ENCODE measurements at regions not wholly inside any gene's neighbourhood (a gene's known extent, or its start where the extent isn't known, plus 50 kb on each side); places are given as distances from the start of the nearest gene placed in this dataset.

- DNase-seq (ENCODE audit: low spot score), result no peak
Observed at GRCh38 chr6:25038300-25038699, 102.5 kb upstream of the RIPOR2 start.

DNA sequence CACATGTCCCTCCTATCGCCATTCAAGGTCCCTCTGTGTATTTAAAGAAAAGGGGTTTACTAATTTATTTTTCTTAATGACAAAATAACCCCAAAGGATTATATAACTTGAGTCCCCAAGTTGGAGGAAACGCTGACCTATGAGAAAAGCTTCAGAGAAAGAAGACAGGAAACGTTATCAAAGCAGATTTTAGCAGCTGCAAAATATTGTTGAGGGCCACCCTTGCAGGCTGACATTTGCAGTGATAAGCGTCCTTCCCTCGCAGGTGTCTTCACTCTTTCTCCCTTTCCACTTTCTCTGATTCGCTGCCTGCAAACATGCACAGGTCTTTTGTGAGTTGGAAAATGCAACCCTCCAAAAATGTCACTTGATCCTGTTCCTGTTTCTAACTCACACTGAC, 103.2 kb upstream of the RIPOR2 start:
- no peak for DNase-seq (ENCODE audit: low spot score)

DNA sequence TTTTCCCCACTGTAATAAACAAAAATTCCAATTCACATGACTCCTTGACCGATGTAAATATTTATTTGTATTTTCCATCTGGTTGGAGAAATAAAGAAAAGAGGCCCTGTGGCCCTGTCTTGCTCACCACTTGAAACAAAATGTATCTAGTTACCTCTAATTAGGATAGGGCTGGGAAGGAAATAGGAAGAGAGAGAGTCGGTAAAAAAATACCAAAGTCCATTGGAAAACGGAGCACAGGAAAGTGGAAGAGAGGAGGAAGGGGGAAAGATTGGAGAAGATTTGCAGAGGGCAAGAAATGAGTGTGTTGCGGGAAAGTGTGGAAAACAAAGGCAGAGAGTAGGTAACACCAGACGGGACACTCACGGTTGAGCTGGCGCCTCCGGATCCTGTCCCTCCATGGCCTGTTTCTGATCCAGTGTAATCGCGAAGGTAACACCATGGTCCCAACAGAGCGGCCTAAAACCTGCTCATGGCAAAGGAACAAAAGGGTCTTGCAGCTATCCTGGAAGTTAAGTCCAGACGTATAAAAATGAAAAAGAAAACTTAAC, 105.8 kb upstream of the RIPOR2 start:
- no peak for DNase-seq (ENCODE audit: low spot score)

DNA sequence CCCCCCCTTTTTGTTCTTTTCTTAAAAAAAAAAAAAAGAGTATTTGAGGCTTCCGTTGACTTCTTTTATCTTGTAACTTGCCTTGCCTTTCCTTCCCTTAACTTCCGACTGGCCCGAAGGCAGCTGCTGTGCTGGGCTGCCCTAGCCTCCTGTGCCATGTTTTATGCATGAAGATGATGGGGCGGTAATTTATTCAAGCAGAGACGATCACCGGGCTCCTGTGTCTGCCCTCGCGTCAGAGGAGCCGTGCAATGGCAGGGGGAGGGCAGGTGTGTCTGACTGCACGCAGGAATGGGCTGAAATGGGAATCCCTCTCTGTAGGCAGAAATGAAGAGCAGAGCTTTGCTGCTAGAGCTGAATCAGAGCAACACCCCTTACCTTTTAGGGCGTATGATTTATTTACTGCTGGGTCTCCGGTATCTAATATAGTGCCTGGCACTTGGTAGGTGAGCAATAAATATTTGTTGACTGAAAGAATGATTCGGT, 106.3 kb upstream of the RIPOR2 start:
- DNase-seq (ENCODE audit: low spot score), result no peak

- no peak for DNase-seq (ENCODE audit: low spot score)
Observed at GRCh38 chr6:25042536-25042935, 106.8 kb upstream of the RIPOR2 start.

GRCh38 chr6:25042984-25043725, 107.4 kb upstream of the RIPOR2 start:
- no peak for DNase-seq (ENCODE audit: low spot score)

GRCh38 chr6:25043892-25044291, 108.1 kb upstream of the RIPOR2 start:
- no peak for DNase-seq (ENCODE audit: low spot score)

DNA sequence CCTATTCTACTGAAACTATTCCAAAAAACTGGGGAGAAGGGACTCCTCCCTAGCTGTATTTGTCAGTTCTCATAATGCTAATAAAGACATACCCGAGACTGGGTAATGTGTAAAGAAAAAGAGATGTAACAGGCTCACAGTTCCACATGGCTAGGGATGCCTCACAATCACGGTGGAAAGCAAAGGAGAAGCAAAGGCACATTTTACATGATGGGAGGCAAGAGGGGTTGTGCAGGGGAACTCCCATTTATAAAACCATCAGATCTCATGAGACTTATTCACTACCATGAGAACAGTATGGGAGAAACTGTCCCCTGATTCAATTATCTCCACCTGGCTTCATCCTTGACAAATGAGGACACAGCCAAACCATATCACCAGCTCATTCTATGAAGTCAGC, 111.2 kb upstream of the RIPOR2 start:
- DNase-seq (ENCODE audit: low spot score), result no peak

DNA sequence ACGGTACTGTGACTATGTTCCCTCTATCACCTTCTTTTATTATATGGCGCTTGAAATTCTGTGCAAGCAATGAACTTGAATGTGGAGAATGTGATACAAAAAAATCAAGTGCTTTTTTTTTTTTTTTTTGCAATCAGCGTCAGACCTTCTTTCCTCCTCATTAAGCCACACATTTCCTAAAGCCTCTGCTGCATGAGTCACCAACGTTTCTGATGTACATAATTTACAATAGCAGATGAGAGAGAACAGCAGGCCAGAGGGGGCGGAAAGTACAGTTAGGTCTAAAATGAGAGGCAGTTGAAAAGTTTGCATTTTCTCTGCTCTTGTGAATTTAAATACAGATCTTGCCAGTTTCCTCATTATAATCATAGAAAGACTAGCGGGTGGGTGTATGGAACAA, 114.6 kb upstream of the RIPOR2 start:
- DNase-seq (ENCODE audit: low spot score), result no peak

- DNase-seq (ENCODE audit: low spot score), result no peak
Observed at GRCh38 chr6:25051083-25051482, 115.3 kb upstream of the RIPOR2 start.

DNA sequence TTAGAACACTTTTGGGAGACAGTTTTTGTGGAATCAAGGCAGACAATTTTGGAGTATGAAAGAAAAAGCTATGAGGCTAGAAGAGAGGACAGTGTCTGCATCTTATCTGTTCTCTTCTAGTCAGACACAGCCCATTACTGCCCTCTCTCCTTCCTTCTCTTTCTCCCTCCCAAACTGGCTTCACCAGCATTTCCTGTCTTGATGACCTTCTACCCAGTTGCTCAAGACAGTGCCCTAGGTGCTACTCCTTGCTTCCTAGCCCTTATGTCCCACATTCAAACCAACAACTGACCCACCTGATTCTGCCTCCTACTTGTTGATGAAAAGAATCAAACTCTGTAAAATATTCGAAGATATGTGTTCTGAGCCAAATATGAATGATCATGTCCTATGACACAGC, 116.4 kb upstream of the RIPOR2 start:
- DNase-seq (ENCODE audit: low spot score), result no peak

DNA sequence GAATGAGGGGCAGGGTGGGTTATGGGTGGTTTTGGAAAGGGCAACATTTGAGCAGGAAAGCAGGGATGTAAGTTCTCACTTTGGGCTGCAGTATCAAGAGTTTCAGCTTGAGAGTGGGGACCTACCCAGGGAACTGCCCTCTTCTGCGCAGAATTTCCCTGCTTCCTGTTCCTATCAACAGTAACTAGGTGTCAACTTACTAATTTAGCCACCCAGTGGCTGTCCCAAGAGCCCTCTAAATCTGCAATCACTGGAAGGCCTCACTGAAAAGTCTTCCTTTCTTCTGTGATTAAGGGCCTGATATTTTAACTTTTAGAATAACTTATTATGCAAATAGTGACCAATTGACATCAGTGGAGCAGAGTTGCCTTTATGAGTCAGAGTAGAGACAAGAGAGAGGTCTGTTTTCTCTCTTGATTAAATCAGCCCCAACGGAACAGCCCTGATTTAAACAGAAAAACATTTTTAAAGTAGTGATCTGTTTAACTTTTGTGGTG, 118.2 kb upstream of the RIPOR2 start:
- DNase-seq (ENCODE audit: low spot score), result no peak

- DNase-seq (ENCODE audit: low spot score), result no peak
Observed at GRCh38 chr6:25054469-25054868, 118.7 kb upstream of the RIPOR2 start.

DNA sequence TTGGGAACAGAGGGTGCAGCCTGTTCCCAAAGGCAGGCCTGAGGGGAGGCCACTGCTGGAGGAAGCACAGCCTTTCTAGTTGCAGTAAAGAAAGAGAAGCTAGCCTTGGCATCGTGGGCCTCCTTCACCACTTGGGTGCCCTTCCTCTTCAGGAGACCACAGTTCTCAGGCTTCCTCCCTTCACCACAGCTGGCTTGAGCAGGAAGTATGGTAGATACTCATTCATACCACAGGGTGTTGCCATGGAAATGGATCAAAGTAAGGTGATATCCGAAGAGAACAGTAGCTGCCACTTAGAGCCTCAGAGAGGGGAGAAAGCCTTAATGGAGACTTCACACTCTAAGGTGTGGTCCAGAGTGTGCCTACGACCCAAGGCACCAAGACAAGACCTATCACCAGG, 120.4 kb upstream of the RIPOR2 start:
- DNase-seq (ENCODE audit: low spot score), result no peak

GRCh38 chr6:25057111-25057905, 121.5 kb upstream of the RIPOR2 start:
- no peak for DNase-seq (ENCODE audit: low spot score)

DNA sequence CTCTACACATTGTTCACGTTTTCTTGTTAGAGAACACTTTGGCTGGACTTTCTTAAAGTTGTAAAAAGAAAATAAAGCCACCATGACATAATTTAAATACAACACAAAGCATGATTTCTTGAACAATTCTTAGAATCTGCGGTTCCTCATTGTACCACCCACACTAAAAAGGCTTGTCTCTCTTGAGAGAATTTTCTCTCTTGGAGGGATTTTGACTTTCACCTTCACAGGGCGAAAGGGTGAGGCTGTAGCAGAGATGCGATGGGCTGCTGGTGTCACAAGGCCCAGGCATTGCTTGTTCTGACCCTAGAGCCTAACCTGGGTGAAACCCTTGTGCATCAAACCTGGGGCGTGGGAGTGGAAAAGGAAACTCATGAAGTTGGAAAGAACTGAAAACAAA, 122.7 kb upstream of the RIPOR2 start:
- no peak for DNase-seq (ENCODE audit: low spot score)

- DNase-seq (ENCODE audit: low spot score), result no peak
Observed at GRCh38 chr6:25058941-25059340, 123.2 kb upstream of the RIPOR2 start.

- DNase-seq (ENCODE audit: low spot score), result no peak
Observed at GRCh38 chr6:25060522-25060921, 124.8 kb upstream of the RIPOR2 start.

- DNase-seq (ENCODE audit: low spot score), result no peak
Observed at GRCh38 chr6:25061289-25061936, 125.7 kb upstream of the RIPOR2 start.

DNA sequence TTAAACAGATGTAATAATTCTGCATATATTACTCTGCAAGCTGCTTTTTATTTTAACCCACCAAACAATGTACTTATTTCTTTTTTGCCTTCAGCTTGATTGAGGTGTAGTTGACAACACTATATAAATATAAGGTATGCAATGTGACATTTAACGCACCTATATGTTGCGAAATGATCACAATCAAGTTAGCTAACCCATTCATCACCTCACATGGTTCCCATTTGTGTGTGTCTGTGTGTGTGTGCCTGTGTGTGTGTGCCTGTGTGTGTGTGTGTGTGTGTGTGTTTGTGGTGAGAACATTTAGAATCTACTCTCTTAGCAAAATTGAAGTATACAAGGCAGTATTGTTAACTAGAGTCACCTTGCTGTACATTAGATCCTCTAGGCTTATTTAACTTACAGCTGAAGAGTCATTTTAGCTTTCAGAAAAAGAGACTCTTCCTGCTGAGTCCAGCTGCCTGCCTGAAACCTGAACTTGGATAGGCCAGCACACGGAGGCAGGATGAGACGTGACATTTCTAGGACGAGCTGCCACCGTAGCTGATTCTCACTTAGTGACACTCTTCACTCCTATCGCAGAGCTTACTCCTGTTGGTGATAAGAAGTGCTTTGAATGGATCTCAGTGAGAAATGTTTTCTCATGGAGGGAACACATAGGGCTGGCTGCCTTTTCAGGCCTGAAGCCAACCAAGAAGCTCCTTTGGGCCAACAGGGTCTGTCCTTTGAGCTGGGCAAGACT, 126.5 kb upstream of the RIPOR2 start:
- DNase-seq (ENCODE audit: low spot score), result no peak

DNA sequence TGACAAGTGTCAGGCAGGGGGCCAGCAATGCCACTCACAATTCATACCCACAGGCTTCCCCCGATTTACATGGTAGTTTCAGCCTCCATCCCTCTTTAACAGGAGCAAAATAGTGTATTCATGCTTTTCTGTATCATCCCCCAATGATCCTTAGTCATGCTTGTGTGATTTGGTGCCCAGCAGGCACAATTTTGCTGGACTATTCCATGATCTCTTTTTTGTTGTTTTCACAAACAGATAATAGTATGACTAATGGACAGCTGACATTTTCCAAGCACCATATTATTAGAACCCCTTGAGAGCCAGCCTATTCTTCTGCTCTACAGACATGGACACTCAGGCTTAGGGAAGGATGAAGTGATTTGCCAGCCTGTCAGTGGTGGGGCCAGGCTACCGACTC, 128.2 kb upstream of the RIPOR2 start:
- DNase-seq (ENCODE audit: low spot score), result no peak

- no peak for DNase-seq (ENCODE audit: low spot score)
Observed at GRCh38 chr6:25065666-25066065, 129.9 kb upstream of the RIPOR2 start.

Measured in ecto neural progenitor cell (in vitro differentiated cells).